ENCODE measurements at regions not wholly inside any gene's neighbourhood (a gene's known extent, or its start where the extent isn't known, plus 50 kb on each side); places are given as distances from the start of the nearest gene placed in this dataset.

DNA sequence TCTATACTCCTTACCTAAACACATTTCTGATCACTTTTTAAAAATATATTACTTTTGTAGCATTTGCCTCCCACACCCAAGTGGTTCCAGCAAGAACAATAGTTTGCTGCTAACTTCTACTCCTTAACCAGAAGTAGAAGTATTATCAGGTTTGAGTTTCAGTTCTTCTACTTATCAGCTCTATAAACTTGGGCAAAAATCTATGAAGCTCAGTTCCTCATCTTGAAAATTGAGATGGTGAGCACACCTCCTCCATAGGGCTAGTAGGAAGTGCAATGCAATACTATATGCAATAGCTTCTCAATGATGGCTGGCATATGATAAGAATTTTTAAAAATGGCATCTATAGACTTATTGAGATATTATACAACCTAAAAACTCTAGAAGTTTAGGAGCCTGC lies 283.7 kb downstream of the TLR4 start:
- no peak for TF ChIP-seq CTCF (IDR thresholded peaks at IDR 0.05)
- TF ChIP-seq POLR2A (IDR thresholded peaks at IDR 0.05) = no peak

Measured in adrenal gland (tissue), 5 donors.